ENCODE measurements at regions not wholly inside any gene's neighbourhood (a gene's known extent, or its start where the extent isn't known, plus 50 kb on each side); places are given as distances from the start of the nearest gene placed in this dataset.

GRCh38 chr11:22920939-22921565 lies 60.8 kb upstream of the CCDC179 start:
- H3K4me1 ChIP-seq (ENCODE audit: control insufficient read depth, extremely low read depth, insufficient read depth, low read length), result no peaks in the 10 kb centered on the region
- no peak for TF ChIP-seq EZH2 (IDR thresholded peaks at IDR 0.05; ENCODE audit: low read length, missing control alignments)
- peak; percentile 72 to 93 for TF ChIP-seq CTCF (conservative IDR thresholded peaks at IDR 0.05 in 1 of 2, IDR thresholded peaks at IDR 0.05 in 1 of 2; ENCODE audit: low read depth in 1 of 2, low read length in 2 of 2)
- no peak overlapping the region for H3K4me3 ChIP-seq (replicated peaks in 1 of 4; ENCODE audit: control extremely low read depth in 1 of 4, insufficient read depth in 1 of 4, low read depth in 3 of 4, low read length in 4 of 4)
- no peak overlapping the region for H2AFZ ChIP-seq (ENCODE audit: low read length)
- H3K36me3 ChIP-seq (ENCODE audit: control insufficient read depth, insufficient read depth, low read length), result no peaks in the 10 kb centered on the region
- H3K79me2 ChIP-seq (ENCODE audit: control insufficient read depth, insufficient read depth, low read length), result no peaks in the 10 kb centered on the region
- no peaks in the 10 kb centered on the region for H4K20me1 ChIP-seq (ENCODE audit: control insufficient read depth, extremely low read depth, insufficient read depth, low read length)
- H3K4me2 ChIP-seq (ENCODE audit: extremely low read depth, insufficient read depth, low read length), result no peak overlapping the region
- no peak overlapping the region for H3K27ac ChIP-seq (ENCODE audit: insufficient read depth, low read length)
- no peaks in the 10 kb centered on the region for H3K9me3 ChIP-seq (ENCODE audit: control insufficient read depth, insufficient read depth, low read depth, low read length)
- H3K9ac ChIP-seq (ENCODE audit: insufficient read depth, low read length), result no peak overlapping the region
- no peaks in the 10 kb centered on the region for H3K27me3 ChIP-seq (ENCODE audit: control insufficient read depth, insufficient read depth, low read length)
- DNase-seq (ENCODE audit: low read depth in 2 of 2), result peak; percentile 45 to 68

DNA sequence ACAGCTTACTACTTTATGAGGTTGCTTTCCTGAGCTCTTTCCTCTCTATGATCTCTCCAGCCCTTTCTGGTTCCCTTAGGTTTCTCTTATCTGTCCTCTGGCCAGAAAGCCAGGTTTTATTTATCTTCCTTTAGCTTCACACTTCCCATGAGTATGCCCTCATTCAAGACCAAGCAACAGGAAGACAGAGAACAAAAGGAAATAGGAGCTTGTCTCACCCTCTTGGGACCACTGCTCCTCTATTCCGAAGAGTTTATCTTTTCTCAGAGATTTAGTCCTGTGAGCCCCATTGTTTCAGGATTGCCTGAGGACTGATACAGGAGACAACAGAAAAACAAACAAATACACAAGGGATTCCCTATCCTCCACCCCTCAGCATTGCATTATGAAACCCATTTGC lies 62.4 kb upstream of the CCDC179 start:
- H3K27me3 ChIP-seq (ENCODE audit: control insufficient read depth, insufficient read depth, low read length), result no peaks in the 10 kb centered on the region
- H3K4me1 ChIP-seq (ENCODE audit: control insufficient read depth, extremely low read depth, insufficient read depth, low read length), result no peaks in the 10 kb centered on the region
- no peaks in the 10 kb centered on the region for H3K36me3 ChIP-seq (ENCODE audit: control insufficient read depth, insufficient read depth, low read length)
- TF ChIP-seq EZH2 (IDR thresholded peaks at IDR 0.05; ENCODE audit: low read length, missing control alignments) (no peak), CTCF (conservative IDR thresholded peaks at IDR 0.05 in 1 of 2, IDR thresholded peaks at IDR 0.05 in 1 of 2; ENCODE audit: low read depth in 1 of 2, low read length in 2 of 2) (no peak)
- no peak overlapping the region for H3K4me3 ChIP-seq (replicated peaks in 1 of 4; ENCODE audit: control extremely low read depth in 1 of 4, insufficient read depth in 1 of 4, low read depth in 3 of 4, low read length in 4 of 4)
- no peak overlapping the region for H3K27ac ChIP-seq (ENCODE audit: insufficient read depth, low read length)
- no peak overlapping the region for H3K4me2 ChIP-seq (ENCODE audit: extremely low read depth, insufficient read depth, low read length)
- no peak overlapping the region for H3K9ac ChIP-seq (ENCODE audit: insufficient read depth, low read length)
- no peaks in the 10 kb centered on the region for H4K20me1 ChIP-seq (ENCODE audit: control insufficient read depth, extremely low read depth, insufficient read depth, low read length)
- no peaks in the 10 kb centered on the region for H3K9me3 ChIP-seq (ENCODE audit: control insufficient read depth, insufficient read depth, low read depth, low read length)
- DNase-seq (ENCODE audit: low read depth in 2 of 2), result no peak
- H3K79me2 ChIP-seq (ENCODE audit: control insufficient read depth, insufficient read depth, low read length), result no peaks in the 10 kb centered on the region
- no peak overlapping the region for H2AFZ ChIP-seq (ENCODE audit: low read length)

GRCh38 chr11:22923561-22923960 lies 63.3 kb upstream of the CCDC179 start:
- H3K4me2 ChIP-seq (ENCODE audit: extremely low read depth, insufficient read depth, low read length), result no peak overlapping the region
- no peaks in the 10 kb centered on the region for H4K20me1 ChIP-seq (ENCODE audit: control insufficient read depth, extremely low read depth, insufficient read depth, low read length)
- no peak overlapping the region for H3K9ac ChIP-seq (ENCODE audit: insufficient read depth, low read length)
- TF ChIP-seq EZH2 (IDR thresholded peaks at IDR 0.05; ENCODE audit: low read length, missing control alignments) (no peak), CTCF (conservative IDR thresholded peaks at IDR 0.05 in 1 of 2, IDR thresholded peaks at IDR 0.05 in 1 of 2; ENCODE audit: low read depth in 1 of 2, low read length in 2 of 2) (no peak)
- H3K4me1 ChIP-seq (ENCODE audit: control insufficient read depth, extremely low read depth, insufficient read depth, low read length), result no peaks in the 10 kb centered on the region
- no peak overlapping the region for H3K27ac ChIP-seq (ENCODE audit: insufficient read depth, low read length)
- no peaks in the 10 kb centered on the region for H3K79me2 ChIP-seq (ENCODE audit: control insufficient read depth, insufficient read depth, low read length)
- H3K4me3 ChIP-seq (replicated peaks in 1 of 4; ENCODE audit: control extremely low read depth in 1 of 4, insufficient read depth in 1 of 4, low read depth in 3 of 4, low read length in 4 of 4), result no peak overlapping the region
- H2AFZ ChIP-seq (ENCODE audit: low read length), result no peak overlapping the region
- no peaks in the 10 kb centered on the region for H3K36me3 ChIP-seq (ENCODE audit: control insufficient read depth, insufficient read depth, low read length)
- DNase-seq (ENCODE audit: low read depth in 2 of 2), result no peak
- no peaks in the 10 kb centered on the region for H3K9me3 ChIP-seq (ENCODE audit: control insufficient read depth, insufficient read depth, low read depth, low read length)
- no peaks in the 10 kb centered on the region for H3K27me3 ChIP-seq (ENCODE audit: control insufficient read depth, insufficient read depth, low read length)
